ENCODE measurements at regions not wholly inside any gene's neighbourhood (a gene's known extent, or its start where the extent isn't known, plus 50 kb on each side); places are given as distances from the start of the nearest gene placed in this dataset.
"Not testable (repeated sequence)": the region's sequence is repeated elsewhere in the genome, so short reads cannot be mapped to it uniquely, and the experiment has no call there.

GRCh38 chr1:190942475-190942874 is 464.8 kb upstream of the BRINP3 start:
- CTCF ChIA-PET = no interaction called here
- no peak for TF ChIP-seq ATF6 (CRISPR knock-in tag; IDR thresholded peaks at IDR 0.05)
- no peak for TF ChIP-seq ZNF671 (CRISPR knock-in tag; IDR thresholded peaks at IDR 0.05)
- TF ChIP-seq FOXK1 (CRISPR knock-in tag; IDR thresholded peaks at IDR 0.05) = no peak
- no peak for TF ChIP-seq GTF2I (CRISPR knock-in tag; conservative IDR thresholded peaks at IDR 0.05)
- TF ChIP-seq ZNF532 (CRISPR knock-in tag; IDR thresholded peaks at IDR 0.05; ENCODE audit: borderline replicate concordance) = no peak
- no peak for TF ChIP-seq MXD4 (CRISPR knock-in tag; IDR thresholded peaks at IDR 0.05; ENCODE audit: borderline replicate concordance)
- TF ChIP-seq SOX15 (CRISPR knock-in tag; IDR thresholded peaks at IDR 0.05) = no peak
- no peak for TF ChIP-seq AFF4 (CRISPR knock-in tag; IDR thresholded peaks at IDR 0.05; ENCODE audit: borderline replicate concordance)
- no peak for TF ChIP-seq ZSCAN18 (CRISPR knock-in tag; IDR thresholded peaks at IDR 0.05)
- no peak for TF ChIP-seq AR (CRISPR knock-in tag; IDR thresholded peaks at IDR 0.05)
- TF ChIP-seq TEAD4 (CRISPR knock-in tag; IDR thresholded peaks at IDR 0.05) = no peak
- TF ChIP-seq FOXP4 (CRISPR knock-in tag; IDR thresholded peaks at IDR 0.05) = no peak
- no peak for TF ChIP-seq KAT7 (CRISPR knock-in tag; IDR thresholded peaks at IDR 0.05; ENCODE audit: borderline replicate concordance)
- TF ChIP-seq SP1 (CRISPR knock-in tag; conservative IDR thresholded peaks at IDR 0.05) = no peak
- TF ChIP-seq ESRRA (CRISPR knock-in tag; IDR thresholded peaks at IDR 0.05; ENCODE audit: borderline replicate concordance) = no peak
- no peaks in the 10 kb centered on the region for H3K36me3 Mint-ChIP-seq
- ATAC-seq = no peak
- H3K27ac Mint-ChIP-seq = no peak overlapping the region
- no peaks in the 10 kb centered on the region for H3K9me3 Mint-ChIP-seq
- H3K4me3 Mint-ChIP-seq = no peak overlapping the region
- no peak for DNase-seq (ENCODE audit: low spot score)
- POLR2A ChIA-PET = no interaction called here
- no peaks in the 10 kb centered on the region for H3K27me3 Mint-ChIP-seq (ENCODE audit: low read depth)
- H3K4me1 Mint-ChIP-seq = peaks cover 2% of the 10 kb centered on the region

DNA sequence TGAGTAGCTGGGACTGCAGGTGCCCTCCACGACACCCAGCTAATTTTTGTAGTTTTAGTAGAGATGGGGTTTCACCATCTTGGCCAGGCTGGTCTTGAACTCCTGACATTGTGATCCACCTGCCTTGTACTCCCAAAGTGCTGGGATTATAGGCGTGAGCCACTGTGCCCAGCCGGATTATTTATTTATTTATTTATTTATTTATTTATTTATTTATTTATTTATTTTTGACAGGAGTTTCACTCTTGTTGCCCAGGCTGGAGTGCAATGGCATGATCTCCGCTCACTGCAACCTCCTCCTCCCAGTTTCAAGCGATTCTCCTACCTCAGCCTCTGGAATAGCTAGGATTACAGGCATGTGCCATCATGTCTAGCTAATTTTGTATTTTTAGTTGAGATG is 466.1 kb upstream of the BRINP3 start:
- H3K36me3 Mint-ChIP-seq; CTCF ChIA-PET; POLR2A ChIA-PET; H3K27me3 Mint-ChIP-seq (ENCODE audit: low read depth); ATAC-seq; DNase-seq (ENCODE audit: low spot score); H3K9me3 Mint-ChIP-seq; H3K4me1 Mint-ChIP-seq; H3K27ac Mint-ChIP-seq; H3K4me3 Mint-ChIP-seq: not testable (repeated sequence)
